ENCODE measurements at regions not wholly inside any gene's neighbourhood (a gene's known extent, or its start where the extent isn't known, plus 50 kb on each side); places are given as distances from the start of the nearest gene placed in this dataset.

DNA sequence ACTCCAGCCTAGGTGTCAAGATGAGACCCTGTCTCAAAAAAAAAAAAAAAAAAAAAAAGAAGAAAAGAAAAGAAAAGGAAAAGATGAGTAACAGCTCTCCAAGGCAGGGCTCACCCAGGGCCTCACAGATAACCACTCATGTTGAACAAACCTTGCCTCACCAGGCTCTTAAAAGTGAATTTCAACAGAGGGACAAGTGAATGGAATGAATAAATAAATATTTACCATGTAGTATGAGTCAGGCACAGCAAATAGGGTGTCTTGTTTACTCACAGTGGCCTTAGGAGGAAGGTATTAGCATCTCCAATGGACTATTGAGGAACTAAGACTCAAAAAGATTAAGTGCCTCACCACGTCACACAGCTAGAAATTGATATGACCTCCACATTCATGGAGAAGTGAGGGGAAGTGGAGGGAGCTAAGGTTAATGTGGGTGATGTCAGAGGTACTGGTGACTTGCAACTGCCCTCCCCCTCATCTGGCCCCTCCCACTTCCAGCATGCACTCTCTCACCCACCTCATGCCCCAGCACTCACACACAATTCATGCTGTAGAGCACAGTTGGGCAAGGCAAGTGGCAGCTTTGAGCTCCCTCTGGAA, 255.5 kb downstream of the UACA start:
- TF ChIP-seq, protein P1, sequence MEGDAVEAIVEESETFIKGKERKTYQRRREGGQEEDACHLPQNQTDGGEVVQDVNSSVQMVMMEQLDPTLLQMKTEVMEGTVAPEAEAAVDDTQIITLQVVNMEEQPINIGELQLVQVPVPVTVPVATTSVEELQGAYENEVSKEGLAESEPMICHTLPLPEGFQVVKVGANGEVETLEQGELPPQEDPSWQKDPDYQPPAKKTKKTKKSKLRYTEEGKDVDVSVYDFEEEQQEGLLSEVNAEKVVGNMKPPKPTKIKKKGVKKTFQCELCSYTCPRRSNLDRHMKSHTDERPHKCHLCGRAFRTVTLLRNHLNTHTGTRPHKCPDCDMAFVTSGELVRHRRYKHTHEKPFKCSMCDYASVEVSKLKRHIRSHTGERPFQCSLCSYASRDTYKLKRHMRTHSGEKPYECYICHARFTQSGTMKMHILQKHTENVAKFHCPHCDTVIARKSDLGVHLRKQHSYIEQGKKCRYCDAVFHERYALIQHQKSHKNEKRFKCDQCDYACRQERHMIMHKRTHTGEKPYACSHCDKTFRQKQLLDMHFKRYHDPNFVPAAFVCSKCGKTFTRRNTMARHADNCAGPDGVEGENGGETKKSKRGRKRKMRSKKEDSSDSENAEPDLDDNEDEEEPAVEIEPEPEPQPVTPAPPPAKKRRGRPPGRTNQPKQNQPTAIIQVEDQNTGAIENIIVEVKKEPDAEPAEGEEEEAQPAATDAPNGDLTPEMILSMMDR (IDR thresholded peaks at IDR 0.05) = no peak
- no peak for TF ChIP-seq POLR2A (IDR thresholded peaks at IDR 0.05)

Data from heart left ventricle (tissue), 13 donors.